HG03520 (cell line): ENCODE measurements at regions not wholly inside any gene's neighbourhood (a gene's known extent, or its start where the extent isn't known, plus 50 kb on each side); places are given as distances from the start of the nearest gene placed in this dataset.
"Not testable (repeated sequence)": the region's sequence is repeated elsewhere in the genome, so short reads cannot be mapped to it uniquely, and the experiment has no call there.

Source experiments
- ATAC-seq: cut with Tn5 transposase; IDR thresholded peaks from one replicate; pipeline ENCODE4 v1.9.1; 2021; ENCODE audit warnings: mild to moderate bottlenecking, moderate library complexity; ENCODE audit not compliant: unreplicated experiment

GRCh38 chr15:95168951-95169431, 937.6 kb downstream of the MCTP2 start:
- ATAC-seq = no peak

- ATAC-seq = no peak
Observed at GRCh38 chr15:95169541-95170459, 938.4 kb downstream of the MCTP2 start.

- ATAC-seq = no peak
Observed at GRCh38 chr15:95170561-95171380, 939.4 kb downstream of the MCTP2 start.

GRCh38 chr15:95171564-95171963, 940.2 kb downstream of the MCTP2 start:
- no peak for ATAC-seq

- ATAC-seq = no peak
Observed at GRCh38 chr15:95174301-95175259, 943.2 kb downstream of the MCTP2 start.

GRCh38 chr15:95175914-95176658, 944.7 kb downstream of the MCTP2 start:
- ATAC-seq = no peak

GRCh38 chr15:95176794-95177577, 945.6 kb downstream of the MCTP2 start:
- ATAC-seq = no peak

GRCh38 chr15:95180530-95180929, 949.2 kb downstream of the MCTP2 start:
- ATAC-seq = no peak

- no peak for ATAC-seq
Observed at GRCh38 chr15:95182091-95182490, 950.7 kb downstream of the MCTP2 start.

GRCh38 chr15:95192923-95193322, 961.6 kb downstream of the MCTP2 start:
- no peak for ATAC-seq

- ATAC-seq = no peak
Observed at GRCh38 chr15:95194746-95195145, 963.4 kb downstream of the MCTP2 start.

- ATAC-seq = no peak
Observed at GRCh38 chr15:95196176-95196915, 965.0 kb downstream of the MCTP2 start.

GRCh38 chr15:95202569-95203349, 971.4 kb downstream of the MCTP2 start:
- ATAC-seq = no peak

GRCh38 chr15:95205077-95205476, 973.7 kb downstream of the MCTP2 start:
- ATAC-seq = no peak

- not testable (repeated sequence) for ATAC-seq
Observed at GRCh38 chr15:95205830-95206229, 974.5 kb downstream of the MCTP2 start.

- ATAC-seq = no peak
Observed at GRCh38 chr15:95208071-95208470, 976.7 kb downstream of the MCTP2 start.

GRCh38 chr15:95208988-95209387, 977.6 kb downstream of the MCTP2 start:
- no peak for ATAC-seq
